ENCODE measurements at regions not wholly inside any gene's neighbourhood (a gene's known extent, or its start where the extent isn't known, plus 50 kb on each side); places are given as distances from the start of the nearest gene placed in this dataset.

DNA sequence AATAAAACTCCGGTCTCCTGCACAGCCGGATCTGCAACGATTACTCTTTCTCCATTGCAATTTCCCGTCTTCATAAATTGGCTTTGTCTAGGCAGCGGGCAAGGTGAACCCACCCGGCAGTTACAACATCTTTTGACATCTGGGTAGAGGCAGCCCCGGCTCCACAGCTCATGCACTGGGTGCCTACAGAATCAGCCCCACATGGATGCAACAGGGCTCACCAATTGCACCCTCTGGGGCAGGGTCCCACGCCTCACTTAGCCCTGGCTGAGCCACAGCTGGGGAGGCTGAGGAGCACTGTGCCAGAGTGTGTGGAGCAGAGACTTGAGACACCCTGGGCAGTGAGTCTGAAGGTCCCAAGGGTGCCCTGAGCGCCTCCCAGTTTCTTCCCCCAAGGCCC, 710.2 kb downstream of the TBC1D22A start:
- TF ChIP-seq GLIS3 (CRISPR knock-in tag; IDR thresholded peaks at IDR 0.05) (no peak), ISL1 (CRISPR knock-in tag; IDR thresholded peaks at IDR 0.05) (no peak), ZFP30 (CRISPR knock-in tag; IDR thresholded peaks at IDR 0.05) (no peak), PPARA (CRISPR knock-in tag; IDR thresholded peaks at IDR 0.05; ENCODE audit: borderline replicate concordance) (no peak), ZFP3 (CRISPR knock-in tag; IDR thresholded peaks at IDR 0.05) (no peak), BACH2 (CRISPR knock-in tag; IDR thresholded peaks at IDR 0.05; ENCODE audit: borderline replicate concordance) (no peak), ARNTL (CRISPR knock-in tag; IDR thresholded peaks at IDR 0.05; ENCODE audit: borderline replicate concordance, low read depth) (no peak), TCF4 (CRISPR knock-in tag; IDR thresholded peaks at IDR 0.05; ENCODE audit: borderline replicate concordance) (no peak), ZNF8 (CRISPR knock-in tag; IDR thresholded peaks at IDR 0.05) (no peak), ESRRG (CRISPR knock-in tag; IDR thresholded peaks at IDR 0.05) (no peak), ZC3H10 (CRISPR knock-in tag; IDR thresholded peaks at IDR 0.05) (no peak), CSDC2 (CRISPR knock-in tag; IDR thresholded peaks at IDR 0.05) (no peak), SNAI2 (CRISPR knock-in tag; IDR thresholded peaks at IDR 0.05) (no peak), ZNF70 (CRISPR knock-in tag; IDR thresholded peaks at IDR 0.05) (no peak)
- TF ChIP-seq, protein P1, sequence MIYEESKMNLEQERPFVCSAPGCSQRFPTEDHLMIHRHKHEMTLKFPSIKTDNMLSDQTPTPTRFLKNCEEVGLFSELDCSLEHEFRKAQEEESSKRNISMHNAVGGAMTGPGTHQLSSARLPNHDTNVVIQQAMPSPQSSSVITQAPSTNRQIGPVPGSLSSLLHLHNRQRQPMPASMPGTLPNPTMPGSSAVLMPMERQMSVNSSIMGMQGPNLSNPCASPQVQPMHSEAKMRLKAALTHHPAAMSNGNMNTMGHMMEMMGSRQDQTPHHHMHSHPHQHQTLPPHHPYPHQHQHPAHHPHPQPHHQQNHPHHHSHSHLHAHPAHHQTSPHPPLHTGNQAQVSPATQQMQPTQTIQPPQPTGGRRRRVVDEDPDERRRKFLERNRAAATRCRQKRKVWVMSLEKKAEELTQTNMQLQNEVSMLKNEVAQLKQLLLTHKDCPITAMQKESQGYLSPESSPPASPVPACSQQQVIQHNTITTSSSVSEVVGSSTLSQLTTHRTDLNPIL (CRISPR knock-in tag; IDR thresholded peaks at IDR 0.05; ENCODE audit: low read depth) = no peak
- TF ChIP-seq, protein P2, sequence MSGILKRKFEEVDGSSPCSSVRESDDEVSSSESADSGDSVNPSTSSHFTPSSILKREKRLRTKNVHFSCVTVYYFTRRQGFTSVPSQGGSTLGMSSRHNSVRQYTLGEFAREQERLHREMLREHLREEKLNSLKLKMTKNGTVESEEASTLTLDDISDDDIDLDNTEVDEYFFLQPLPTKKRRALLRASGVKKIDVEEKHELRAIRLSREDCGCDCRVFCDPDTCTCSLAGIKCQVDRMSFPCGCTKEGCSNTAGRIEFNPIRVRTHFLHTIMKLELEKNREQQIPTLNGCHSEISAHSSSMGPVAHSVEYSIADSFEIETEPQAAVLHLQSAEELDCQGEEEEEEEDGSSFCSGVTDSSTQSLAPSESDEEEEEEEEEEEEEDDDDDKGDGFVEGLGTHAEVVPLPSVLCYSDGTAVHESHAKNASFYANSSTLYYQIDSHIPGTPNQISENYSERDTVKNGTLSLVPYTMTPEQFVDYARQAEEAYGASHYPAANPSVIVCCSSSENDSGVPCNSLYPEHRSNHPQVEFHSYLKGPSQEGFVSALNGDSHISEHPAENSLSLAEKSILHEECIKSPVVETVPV (CRISPR knock-in tag; IDR thresholded peaks at IDR 0.05) = no peak
- no peak for ATAC-seq

DNA sequence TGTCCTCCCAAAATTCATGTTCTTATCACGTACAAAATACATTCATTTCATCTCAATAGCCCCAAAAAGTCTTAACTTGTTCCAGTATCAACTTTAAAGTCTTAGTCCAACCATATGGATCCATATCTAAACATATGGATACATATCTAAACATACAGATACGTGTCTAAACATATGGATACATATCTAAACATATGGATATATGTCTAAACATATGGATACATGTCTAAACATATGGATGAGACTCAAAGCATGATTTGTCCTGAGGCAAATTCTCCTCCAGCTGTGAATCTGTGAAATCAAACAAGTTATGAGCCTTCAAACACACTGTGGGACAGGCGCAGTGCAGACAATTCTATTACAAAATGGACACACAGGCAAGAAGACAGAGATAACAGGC, 709.0 kb downstream of the TBC1D22A start:
- TF ChIP-seq TCF4 (CRISPR knock-in tag; IDR thresholded peaks at IDR 0.05; ENCODE audit: borderline replicate concordance) (no peak), TOX (CRISPR knock-in tag; IDR thresholded peaks at IDR 0.05; ENCODE audit: borderline replicate concordance) (no peak), ARNTL (CRISPR knock-in tag; IDR thresholded peaks at IDR 0.05; ENCODE audit: borderline replicate concordance, low read depth) (no peak), ZFP3 (CRISPR knock-in tag; IDR thresholded peaks at IDR 0.05) (no peak), ISL1 (CRISPR knock-in tag; IDR thresholded peaks at IDR 0.05) (no peak), ESRRG (CRISPR knock-in tag; IDR thresholded peaks at IDR 0.05) (no peak), OSR1 (CRISPR knock-in tag; IDR thresholded peaks at IDR 0.05) (no peak), RARB (CRISPR knock-in tag; IDR thresholded peaks at IDR 0.05) (no peak), GLIS3 (CRISPR knock-in tag; IDR thresholded peaks at IDR 0.05) (no peak), ZC3H10 (CRISPR knock-in tag; IDR thresholded peaks at IDR 0.05) (no peak), ZFP30 (CRISPR knock-in tag; IDR thresholded peaks at IDR 0.05) (no peak), CSDC2 (CRISPR knock-in tag; IDR thresholded peaks at IDR 0.05) (no peak), ZNF565 (CRISPR knock-in tag; conservative IDR thresholded peaks at IDR 0.05; ENCODE audit: low read depth) (no peak), BACH2 (CRISPR knock-in tag; IDR thresholded peaks at IDR 0.05; ENCODE audit: borderline replicate concordance) (no peak)
- TF ChIP-seq, protein P1 (CRISPR knock-in tag; IDR thresholded peaks at IDR 0.05; ENCODE audit: low read depth) = no peak
- TF ChIP-seq, protein P3, sequence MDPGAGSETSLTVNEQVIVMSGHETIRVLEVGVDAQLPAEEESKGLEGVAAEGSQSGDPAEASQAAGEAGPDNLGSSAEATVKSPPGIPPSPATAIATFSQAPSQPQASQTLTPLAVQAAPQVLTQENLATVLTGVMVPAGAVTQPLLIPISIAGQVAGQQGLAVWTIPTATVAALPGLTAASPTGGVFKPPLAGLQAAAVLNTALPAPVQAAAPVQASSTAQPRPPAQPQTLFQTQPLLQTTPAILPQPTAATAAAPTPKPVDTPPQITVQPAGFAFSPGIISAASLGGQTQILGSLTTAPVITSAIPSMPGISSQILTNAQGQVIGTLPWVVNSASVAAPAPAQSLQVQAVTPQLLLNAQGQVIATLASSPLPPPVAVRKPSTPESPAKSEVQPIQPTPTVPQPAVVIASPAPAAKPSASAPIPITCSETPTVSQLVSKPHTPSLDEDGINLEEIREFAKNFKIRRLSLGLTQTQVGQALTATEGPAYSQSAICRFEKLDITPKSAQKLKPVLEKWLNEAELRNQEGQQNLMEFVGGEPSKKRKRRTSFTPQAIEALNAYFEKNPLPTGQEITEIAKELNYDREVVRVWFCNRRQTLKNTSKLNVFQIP (CRISPR knock-in tag; IDR thresholded peaks at IDR 0.05; ENCODE audit: borderline replicate concordance, low read depth) = no peak
- TF ChIP-seq, protein P4, sequence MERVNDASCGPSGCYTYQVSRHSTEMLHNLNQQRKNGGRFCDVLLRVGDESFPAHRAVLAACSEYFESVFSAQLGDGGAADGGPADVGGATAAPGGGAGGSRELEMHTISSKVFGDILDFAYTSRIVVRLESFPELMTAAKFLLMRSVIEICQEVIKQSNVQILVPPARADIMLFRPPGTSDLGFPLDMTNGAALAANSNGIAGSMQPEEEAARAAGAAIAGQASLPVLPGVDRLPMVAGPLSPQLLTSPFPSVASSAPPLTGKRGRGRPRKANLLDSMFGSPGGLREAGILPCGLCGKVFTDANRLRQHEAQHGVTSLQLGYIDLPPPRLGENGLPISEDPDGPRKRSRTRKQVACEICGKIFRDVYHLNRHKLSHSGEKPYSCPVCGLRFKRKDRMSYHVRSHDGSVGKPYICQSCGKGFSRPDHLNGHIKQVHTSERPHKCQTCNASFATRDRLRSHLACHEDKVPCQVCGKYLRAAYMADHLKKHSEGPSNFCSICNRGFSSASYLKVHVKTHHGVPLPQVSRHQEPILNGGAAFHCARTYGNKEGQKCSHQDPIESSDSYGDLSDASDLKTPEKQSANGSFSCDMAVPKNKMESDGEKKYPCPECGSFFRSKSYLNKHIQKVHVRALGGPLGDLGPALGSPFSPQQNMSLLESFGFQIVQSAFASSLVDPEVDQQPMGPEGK (CRISPR knock-in tag; IDR thresholded peaks at IDR 0.05; ENCODE audit: borderline replicate concordance) = no peak
- TF ChIP-seq, protein P5, sequence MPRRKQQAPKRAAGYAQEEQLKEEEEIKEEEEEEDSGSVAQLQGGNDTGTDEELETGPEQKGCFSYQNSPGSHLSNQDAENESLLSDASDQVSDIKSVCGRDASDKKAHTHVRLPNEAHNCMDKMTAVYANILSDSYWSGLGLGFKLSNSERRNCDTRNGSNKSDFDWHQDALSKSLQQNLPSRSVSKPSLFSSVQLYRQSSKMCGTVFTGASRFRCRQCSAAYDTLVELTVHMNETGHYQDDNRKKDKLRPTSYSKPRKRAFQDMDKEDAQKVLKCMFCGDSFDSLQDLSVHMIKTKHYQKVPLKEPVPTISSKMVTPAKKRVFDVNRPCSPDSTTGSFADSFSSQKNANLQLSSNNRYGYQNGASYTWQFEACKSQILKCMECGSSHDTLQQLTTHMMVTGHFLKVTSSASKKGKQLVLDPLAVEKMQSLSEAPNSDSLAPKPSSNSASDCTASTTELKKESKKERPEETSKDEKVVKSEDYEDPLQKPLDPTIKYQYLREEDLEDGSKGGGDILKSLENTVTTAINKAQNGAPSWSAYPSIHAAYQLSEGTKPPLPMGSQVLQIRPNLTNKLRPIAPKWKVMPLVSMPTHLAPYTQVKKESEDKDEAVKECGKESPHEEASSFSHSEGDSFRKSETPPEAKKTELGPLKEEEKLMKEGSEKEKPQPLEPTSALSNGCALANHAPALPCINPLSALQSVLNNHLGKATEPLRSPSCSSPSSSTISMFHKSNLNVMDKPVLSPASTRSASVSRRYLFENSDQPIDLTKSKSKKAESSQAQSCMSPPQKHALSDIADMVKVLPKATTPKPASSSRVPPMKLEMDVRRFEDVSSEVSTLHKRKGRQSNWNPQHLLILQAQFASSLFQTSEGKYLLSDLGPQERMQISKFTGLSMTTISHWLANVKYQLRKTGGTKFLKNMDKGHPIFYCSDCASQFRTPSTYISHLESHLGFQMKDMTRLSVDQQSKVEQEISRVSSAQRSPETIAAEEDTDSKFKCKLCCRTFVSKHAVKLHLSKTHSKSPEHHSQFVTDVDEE (CRISPR knock-in tag; IDR thresholded peaks at IDR 0.05) = no peak
- TF ChIP-seq, protein P2 (CRISPR knock-in tag; IDR thresholded peaks at IDR 0.05) = no peak

More for the DNA sequence above, 709.0 kb downstream of the TBC1D22A start:
- no peak for ATAC-seq

Data from SK-N-SH treated with all-trans-retinoic acid at 6 μM for 48 hours (cell line).